Eye (tissue), 1 donor: ENCODE measurements at regions not wholly inside any gene's neighbourhood (a gene's known extent, or its start where the extent isn't known, plus 50 kb on each side); places are given as distances from the start of the nearest gene placed in this dataset.
"Not testable (repeated sequence)": the region's sequence is repeated elsewhere in the genome, so short reads cannot be mapped to it uniquely, and the experiment has no call there.

Source experiments
- DNase-seq: peaks from one replicate; pipeline ENCODE4 v3.0.0-alpha.2; 2015

DNA sequence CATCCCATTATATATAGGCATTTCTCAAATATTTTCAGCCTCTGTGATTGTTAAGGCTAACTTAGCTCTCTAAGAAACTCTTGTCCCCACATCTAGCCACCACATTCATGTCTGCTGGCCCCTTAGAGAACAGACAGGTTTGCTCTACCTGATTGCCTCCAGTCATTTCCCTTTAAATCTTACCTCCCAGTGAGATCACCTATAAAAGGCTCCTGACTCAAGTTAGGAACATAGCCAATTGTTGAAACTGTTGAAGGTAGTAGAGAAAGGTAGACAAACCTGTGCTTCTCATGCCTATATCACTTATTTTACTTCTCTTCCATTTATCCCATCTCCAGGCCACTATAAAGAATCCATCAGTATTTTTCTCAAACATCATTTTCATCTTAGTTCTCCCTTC is 771.4 kb downstream of the DIAPH3 start:
- DNase-seq, result no peak

DNA sequence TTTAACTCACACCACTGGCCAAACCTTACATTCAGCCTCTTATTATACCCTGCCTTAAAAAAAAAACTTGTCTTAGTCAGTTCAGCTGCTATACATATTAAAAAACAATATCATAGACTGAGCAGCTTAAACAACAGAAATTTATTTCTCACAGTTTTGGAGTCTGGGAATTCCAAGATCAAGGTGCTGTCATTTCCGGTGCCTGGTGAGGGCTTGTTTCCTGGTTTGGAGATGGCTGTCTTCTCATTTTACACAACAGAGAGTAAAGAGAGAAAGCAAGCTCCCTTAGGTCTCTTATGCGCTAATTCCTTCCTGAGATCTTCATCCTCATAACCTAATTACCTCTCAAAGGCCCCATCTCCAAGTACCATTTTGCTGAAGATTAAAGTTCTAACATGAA is 769.2 kb downstream of the DIAPH3 start:
- no peak for DNase-seq

GRCh38 chr13:59398127-59398526 is 765.6 kb downstream of the DIAPH3 start:
- DNase-seq, result no peak

DNA sequence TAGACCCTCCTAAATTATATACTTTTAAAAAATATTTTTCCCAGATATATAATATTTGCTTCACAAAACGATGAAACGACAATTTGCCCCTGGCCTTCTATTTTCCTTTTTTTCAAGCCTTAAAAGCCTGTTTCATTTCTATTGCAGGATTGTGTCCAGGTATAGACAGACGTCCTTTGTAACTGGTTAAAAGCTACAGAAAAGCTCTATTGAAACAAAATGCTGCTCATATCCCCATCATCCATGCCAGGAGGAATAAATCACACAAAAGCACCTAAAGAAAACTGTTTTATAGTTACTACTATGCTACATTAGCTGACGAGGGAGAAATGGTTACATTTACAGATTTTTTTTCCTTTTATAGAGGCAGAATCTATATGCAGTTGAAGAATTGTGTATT is 765.1 kb downstream of the DIAPH3 start:
- no peak for DNase-seq

DNA sequence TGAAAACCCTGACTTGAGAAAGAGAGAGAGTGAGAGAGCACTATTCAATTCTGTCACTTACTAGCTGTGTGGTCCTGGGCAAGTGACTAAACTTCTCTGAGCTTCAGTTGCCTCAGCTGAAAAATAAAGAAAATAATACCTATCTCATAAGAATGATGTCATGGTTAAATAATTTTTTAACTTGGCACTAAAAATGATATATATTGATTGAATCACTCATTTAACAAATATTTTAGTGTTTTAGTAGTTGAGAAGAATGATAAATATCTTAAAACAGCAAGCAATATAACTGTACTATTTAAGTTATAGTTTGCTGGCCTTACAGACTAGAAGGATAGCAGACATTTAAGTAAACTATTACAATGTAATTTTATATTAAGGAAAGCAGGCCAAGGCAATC is 764.2 kb downstream of the DIAPH3 start:
- DNase-seq, result no peak

DNA sequence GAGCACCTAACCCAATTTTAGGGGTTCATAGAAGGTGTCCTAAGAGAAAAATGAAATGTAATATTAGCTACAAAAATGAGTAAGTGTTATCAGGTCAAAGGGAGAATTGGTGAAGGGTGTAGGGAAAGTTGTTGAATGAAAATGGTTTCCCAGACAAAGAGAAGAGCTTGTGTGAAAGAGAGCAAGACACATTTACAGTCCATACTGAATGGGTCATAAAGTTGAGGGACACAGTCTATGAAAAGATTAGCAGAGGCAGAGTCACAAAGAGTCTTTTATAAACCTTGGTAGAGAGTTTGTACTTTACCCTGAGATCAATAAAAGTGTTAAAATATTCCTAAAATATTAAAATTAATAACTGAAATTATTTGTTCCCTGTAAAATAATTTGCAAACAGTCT is 759.4 kb downstream of the DIAPH3 start:
- DNase-seq, result no peak

GRCh38 chr13:59407251-59407650 is 756.5 kb downstream of the DIAPH3 start:
- DNase-seq, result not testable (repeated sequence)

GRCh38 chr13:59408738-59409137 is 755.0 kb downstream of the DIAPH3 start:
- no peak for DNase-seq

GRCh38 chr13:59409211-59409610 is 754.5 kb downstream of the DIAPH3 start:
- DNase-seq, result peak; percentile 57

GRCh38 chr13:59409634-59410200 is 754.0 kb downstream of the DIAPH3 start:
- peak; percentile 51 for DNase-seq

GRCh38 chr13:59413126-59413525 is 750.6 kb downstream of the DIAPH3 start:
- no peak for DNase-seq

DNA sequence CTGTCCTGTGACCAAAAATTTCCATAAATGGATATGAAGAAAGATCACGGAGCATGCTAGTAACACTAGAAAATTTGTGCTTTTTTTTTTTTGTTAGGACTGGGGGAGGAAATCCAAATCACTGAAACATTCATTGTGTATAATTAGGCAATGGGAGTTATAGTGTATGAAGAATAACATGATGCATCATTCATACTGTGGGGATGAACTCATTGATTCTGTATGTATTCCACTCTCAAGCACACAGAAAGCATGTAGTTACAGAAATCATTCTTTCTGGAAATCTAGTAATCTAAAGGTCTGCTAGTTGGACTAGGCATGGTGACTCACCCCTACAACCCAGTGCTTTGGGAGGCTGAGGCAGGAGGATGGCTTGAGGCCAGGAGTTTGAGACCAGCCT is 749.7 kb downstream of the DIAPH3 start:
- DNase-seq, result no peak

DNA sequence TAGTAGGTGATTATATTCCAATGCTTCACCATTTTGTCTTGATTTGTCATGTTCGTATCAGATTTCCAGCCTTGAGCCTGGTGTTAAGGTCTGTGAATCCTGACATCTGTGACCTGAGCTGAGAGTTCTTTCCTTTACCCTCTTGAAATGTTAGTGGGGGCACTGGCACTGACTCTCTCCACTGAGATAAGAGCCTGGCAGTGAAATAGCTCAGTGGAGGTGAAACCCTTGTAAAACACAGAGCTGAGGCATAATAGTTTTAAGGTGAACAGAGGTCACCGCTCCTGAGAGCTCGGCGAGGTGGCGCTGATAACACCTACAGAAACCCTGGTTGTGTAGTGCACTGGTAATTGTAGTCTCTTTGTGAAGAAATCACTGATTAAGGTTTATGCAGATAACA is 748.2 kb downstream of the DIAPH3 start:
- no peak for DNase-seq

- DNase-seq, result peak; percentile 36
Observed at GRCh38 chr13:59416561-59416960, 747.2 kb downstream of the DIAPH3 start.

- no peak for DNase-seq
Observed at GRCh38 chr13:59422646-59423045, 741.1 kb downstream of the DIAPH3 start.

- no peak for DNase-seq
Observed at GRCh38 chr13:59423708-59424340, 739.9 kb downstream of the DIAPH3 start.

DNA sequence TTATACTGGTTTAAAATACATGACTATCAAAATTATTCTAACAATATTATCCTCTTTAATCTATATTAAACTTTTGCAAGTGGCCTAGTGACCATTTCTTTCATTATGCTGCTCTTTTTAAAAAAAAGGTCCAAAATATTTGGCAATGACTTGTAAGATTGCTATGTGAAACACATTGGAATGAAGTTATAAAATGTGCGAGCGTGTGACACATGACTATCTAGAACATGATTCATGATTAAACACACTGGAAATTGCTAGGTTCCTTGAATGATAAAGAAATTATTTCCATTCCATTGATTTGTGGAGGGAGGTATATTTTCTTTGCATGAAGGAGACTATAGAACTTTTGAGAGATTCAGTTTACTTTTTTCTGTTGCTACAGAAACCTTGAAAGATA is 739.1 kb downstream of the DIAPH3 start:
- no peak for DNase-seq

- DNase-seq, result no peak
Observed at GRCh38 chr13:59425211-59425741, 738.5 kb downstream of the DIAPH3 start.

DNA sequence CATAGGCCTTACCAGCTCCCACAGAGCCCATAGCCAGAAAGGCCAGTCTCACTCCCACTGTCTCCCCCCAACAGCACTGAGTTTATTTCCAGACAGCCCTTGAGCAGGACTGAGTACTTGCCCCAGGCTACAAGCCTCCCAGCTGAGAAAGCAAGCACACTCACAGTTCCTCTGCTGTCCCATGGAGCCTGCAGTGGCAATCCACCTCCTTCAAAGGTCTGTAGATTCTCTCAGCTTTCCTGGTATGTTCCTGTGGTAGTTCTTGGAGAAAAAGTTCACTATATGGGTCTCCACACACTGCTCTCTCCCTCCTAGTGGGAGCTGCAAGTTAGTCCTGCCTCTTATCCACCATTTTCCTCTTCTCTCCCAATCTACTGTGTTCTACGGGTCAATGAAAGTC is 728.7 kb downstream of the DIAPH3 start:
- DNase-seq, result no peak

DNA sequence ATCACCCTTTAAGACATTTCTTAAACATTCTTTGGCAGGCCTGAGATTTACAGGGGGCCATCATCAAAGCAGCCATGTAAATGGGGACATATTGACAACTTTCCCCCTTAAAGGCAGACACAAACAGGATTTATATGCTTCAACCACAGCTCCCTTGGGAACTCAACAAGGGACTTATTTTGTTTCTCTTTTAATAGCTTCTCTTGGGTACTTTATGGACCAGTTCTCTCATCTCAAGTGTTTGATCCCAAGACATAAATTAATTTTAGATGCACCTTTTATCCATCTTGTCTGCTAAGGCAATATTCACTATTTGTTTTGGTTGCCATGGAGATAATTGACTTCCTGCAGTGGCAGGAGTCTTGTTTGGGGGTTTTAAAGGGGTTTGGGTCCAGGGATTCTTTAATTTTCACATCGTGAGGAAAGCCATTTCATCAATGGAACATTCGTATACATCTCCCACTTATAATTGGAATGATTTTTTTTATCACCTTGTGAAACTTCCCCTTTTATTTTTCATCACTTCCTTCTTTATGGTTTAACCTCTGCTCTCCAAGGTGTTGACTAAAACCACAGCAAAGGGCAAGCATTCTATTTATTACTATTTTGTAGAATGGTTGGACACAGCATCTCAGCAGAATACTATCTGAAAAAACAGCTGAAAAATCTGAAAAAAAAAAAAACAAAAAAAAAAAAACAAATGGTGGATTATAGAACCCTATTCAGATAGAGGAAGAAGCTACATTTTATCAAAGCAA is 726.0 kb downstream of the DIAPH3 start:
- DNase-seq, result no peak

GRCh38 chr13:59439776-59440428 is 723.8 kb downstream of the DIAPH3 start:
- no peak for DNase-seq

GRCh38 chr13:59441068-59441467 is 722.7 kb downstream of the DIAPH3 start:
- not testable (repeated sequence) for DNase-seq

- DNase-seq, result no peak
Observed at GRCh38 chr13:59441596-59442280, 722.0 kb downstream of the DIAPH3 start.
